ENCODE measurements at regions not wholly inside any gene's neighbourhood (a gene's known extent, or its start where the extent isn't known, plus 50 kb on each side); places are given as distances from the start of the nearest gene placed in this dataset.

DNA sequence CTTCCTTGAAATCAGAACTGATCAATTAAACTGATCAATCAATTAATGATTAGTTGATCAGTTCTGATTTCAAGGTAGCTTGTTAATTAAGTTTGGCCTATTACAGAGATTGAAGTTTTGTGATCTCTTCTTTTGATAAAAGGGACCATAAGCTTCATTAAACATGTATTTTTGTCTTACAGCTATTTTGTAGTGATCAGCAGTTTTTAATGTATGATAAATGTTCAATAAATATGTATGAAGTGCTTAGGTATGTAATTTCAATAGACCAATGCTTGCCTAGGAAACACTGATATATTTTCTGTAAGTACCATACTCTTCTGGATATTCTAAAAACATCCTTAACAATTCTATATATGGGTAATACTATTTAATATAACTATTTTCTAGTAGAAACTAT, 569.6 kb downstream of the BRINP3 start:
- TF ChIP-seq, protein P1, sequence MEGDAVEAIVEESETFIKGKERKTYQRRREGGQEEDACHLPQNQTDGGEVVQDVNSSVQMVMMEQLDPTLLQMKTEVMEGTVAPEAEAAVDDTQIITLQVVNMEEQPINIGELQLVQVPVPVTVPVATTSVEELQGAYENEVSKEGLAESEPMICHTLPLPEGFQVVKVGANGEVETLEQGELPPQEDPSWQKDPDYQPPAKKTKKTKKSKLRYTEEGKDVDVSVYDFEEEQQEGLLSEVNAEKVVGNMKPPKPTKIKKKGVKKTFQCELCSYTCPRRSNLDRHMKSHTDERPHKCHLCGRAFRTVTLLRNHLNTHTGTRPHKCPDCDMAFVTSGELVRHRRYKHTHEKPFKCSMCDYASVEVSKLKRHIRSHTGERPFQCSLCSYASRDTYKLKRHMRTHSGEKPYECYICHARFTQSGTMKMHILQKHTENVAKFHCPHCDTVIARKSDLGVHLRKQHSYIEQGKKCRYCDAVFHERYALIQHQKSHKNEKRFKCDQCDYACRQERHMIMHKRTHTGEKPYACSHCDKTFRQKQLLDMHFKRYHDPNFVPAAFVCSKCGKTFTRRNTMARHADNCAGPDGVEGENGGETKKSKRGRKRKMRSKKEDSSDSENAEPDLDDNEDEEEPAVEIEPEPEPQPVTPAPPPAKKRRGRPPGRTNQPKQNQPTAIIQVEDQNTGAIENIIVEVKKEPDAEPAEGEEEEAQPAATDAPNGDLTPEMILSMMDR (conservative IDR thresholded peaks at IDR 0.05; ENCODE audit: low read length): no peak
- no peak for TF ChIP-seq EZH2phosphoT487 (IDR thresholded peaks at IDR 0.05; ENCODE audit: borderline replicate concordance, low read depth, low read length)

Measured in OCI-LY7 (cell line).